Psoas muscle (tissue), 7 donors: ENCODE measurements at regions not wholly inside any gene's neighbourhood (a gene's known extent, or its start where the extent isn't known, plus 50 kb on each side); places are given as distances from the start of the nearest gene placed in this dataset.

Source experiments
- ATAC-seq, 4 donors: fragments of 200-7000 bp; cut with Tn5 transposase; one replicate each; pipeline ENCODE4 v1.9.1; 2020; ENCODE audit warnings: moderate library complexity in 3 of 4, mild to moderate bottlenecking in 2 of 4
- DNase-seq, 2 donors: peaks; one replicate each; pipeline ENCODE4 v3.0.0-alpha.2; 2020
- H3K27ac ChIP-seq: fragments of 200-600 bp; one replicate; pipeline ENCODE4 v1.8.0; 2022
- H3K27me3 ChIP-seq, 3 donors: fragments of 200-600 bp in 1 of 3; one replicate each; pipeline versions ENCODE4 v1.6.1 to v1.8.0; 2013 to 2022; ENCODE audit warnings: low read length in 2 of 3, mild to moderate bottlenecking in 2 of 3, moderate library complexity in 1 of 3; ENCODE audit not compliant: insufficient read depth in 3 of 3
- H3K36me3 ChIP-seq, 2 donors: fragments of 200-600 bp in 1 of 2; one replicate each; pipeline versions ENCODE4 v1.6.1 to v1.8.0; 2013 to 2022; ENCODE audit warnings: low read depth in 1 of 2, mild to moderate bottlenecking in 1 of 2, moderate library complexity in 1 of 2; ENCODE audit not compliant: insufficient read depth in 1 of 2
- H3K4me1 ChIP-seq: fragments of 200-600 bp; one replicate; pipeline ENCODE4 v1.8.0; 2022
- H3K4me3 ChIP-seq: fragments of 200-600 bp; one replicate; pipeline ENCODE4 v1.8.0; 2022; ENCODE audit warnings: mild to moderate bottlenecking
- H3K9me3 ChIP-seq: fragments of 200-600 bp; one replicate; pipeline ENCODE4 v1.8.0; 2022
- WGBS, 3 donors: extraction: QIAGEN DNeasy Blood & Tissue Kit; methylation state at CpG; one replicate each; pipeline versions ENCODE4 v1.1.6 to v1.1.7; 2013; 5-methylcytosine and 5-hydroxymethylcytosine counted together
- intact Hi-C, 2 donors: fragments of 100-400 bp; cut with DNase I; formaldehyde crosslinking; loops; one replicate each; pipeline versions ENCODE4 v1.11.0 to v1.14.2; 2022
- TF ChIP-seq, protein P1 (sequence below): fragments of 200-600 bp; IDR thresholded peaks from one replicate; pipeline ENCODE4 v1.8.0; 2022; ENCODE audit warnings: antibody characterized with exemption
- donor health status: healthy with polysubstance abuse.
- donor health status: DM: no; HTN: no; CAD: no; lungs with moderate emphysema.
- donor health status: Bipolar disorder and iron deficiency.
- donor health status: healthy.
- donor health status: DM: yes; HTN: yes; CAD: no.
- donor health status: DM: no; HTN: no; CAD: no.
- donor health status: DM: yes; HTN: yes; CAD: no.

DNA sequence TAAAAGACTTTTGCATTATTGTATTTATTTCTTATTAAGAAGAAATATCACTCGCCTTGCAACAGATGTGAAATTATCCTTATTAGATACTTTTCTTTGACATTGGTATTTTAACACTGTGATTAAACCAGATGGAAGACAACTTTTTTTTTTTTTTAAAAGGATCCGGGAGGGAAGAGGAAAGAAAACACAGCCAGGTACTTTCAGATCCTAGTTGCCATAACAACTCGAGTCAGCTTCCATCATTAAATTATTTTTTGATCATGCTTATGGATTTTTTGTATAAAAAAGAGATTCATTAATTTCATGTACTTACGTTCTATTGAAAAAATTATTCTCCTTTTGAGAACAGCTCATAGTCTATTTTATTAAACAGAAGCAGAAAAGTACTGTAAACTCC, 515.7 kb downstream of the TBC1D4 start:
- DNase-seq (no peak), ATAC-seq (no peak)
- intact Hi-C loops = no loop called here
- Histone ChIP-seq H3K9me3 (no peaks in the 10 kb centered on the region), H3K4me3 (no peak overlapping the region), H3K27me3 (peaks cover 0 to 4% (median 0%) of the 10 kb centered on the region in 3 donors), H3K4me1 (no peaks in the 10 kb centered on the region), H3K36me3 (no peaks in the 10 kb centered on the region), H3K27ac (no peak overlapping the region)
- WGBS, 3 donors = 42 to 50% (median 48%) methylated on average over 4 of the region's 4 CpGs
- TF ChIP-seq, protein P1, sequence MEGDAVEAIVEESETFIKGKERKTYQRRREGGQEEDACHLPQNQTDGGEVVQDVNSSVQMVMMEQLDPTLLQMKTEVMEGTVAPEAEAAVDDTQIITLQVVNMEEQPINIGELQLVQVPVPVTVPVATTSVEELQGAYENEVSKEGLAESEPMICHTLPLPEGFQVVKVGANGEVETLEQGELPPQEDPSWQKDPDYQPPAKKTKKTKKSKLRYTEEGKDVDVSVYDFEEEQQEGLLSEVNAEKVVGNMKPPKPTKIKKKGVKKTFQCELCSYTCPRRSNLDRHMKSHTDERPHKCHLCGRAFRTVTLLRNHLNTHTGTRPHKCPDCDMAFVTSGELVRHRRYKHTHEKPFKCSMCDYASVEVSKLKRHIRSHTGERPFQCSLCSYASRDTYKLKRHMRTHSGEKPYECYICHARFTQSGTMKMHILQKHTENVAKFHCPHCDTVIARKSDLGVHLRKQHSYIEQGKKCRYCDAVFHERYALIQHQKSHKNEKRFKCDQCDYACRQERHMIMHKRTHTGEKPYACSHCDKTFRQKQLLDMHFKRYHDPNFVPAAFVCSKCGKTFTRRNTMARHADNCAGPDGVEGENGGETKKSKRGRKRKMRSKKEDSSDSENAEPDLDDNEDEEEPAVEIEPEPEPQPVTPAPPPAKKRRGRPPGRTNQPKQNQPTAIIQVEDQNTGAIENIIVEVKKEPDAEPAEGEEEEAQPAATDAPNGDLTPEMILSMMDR = no peak

DNA sequence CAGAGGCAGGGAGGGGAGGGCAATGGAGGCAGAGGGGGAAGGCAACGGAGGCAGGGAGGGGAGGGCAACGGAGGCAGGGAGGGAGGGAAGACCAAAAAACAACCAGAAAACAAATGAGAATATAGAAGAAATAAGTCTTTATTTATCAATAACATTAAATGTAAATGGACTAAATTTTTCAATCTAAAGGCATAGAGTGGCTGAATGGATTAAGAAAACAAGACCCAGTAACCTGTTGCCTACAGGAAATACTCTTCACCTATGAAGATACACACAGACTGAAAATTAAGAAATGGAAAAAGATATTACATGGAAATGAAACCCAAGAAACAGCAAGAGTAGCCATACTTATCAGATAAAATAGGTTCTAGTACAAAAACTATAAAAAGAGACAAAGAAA, 536.3 kb downstream of the TBC1D4 start:
- H3K27ac ChIP-seq = no peak overlapping the region
- H3K9me3 ChIP-seq = peaks cover 11% of the 10 kb centered on the region
- H3K36me3 ChIP-seq = no peaks in the 10 kb centered on the region
- intact Hi-C loops = no loop called here
- DNase-seq = no peak
- no peaks in the 10 kb centered on the region for H3K4me1 ChIP-seq
- no peaks in the 10 kb centered on the region for H3K27me3 ChIP-seq
- WGBS, 3 donors = 75 to 100% (median 78%) methylated on average over 2 of the region's 2 CpGs
- TF ChIP-seq, protein P1 = no peak
- ATAC-seq = no peak
- H3K4me3 ChIP-seq = no peak overlapping the region

DNA sequence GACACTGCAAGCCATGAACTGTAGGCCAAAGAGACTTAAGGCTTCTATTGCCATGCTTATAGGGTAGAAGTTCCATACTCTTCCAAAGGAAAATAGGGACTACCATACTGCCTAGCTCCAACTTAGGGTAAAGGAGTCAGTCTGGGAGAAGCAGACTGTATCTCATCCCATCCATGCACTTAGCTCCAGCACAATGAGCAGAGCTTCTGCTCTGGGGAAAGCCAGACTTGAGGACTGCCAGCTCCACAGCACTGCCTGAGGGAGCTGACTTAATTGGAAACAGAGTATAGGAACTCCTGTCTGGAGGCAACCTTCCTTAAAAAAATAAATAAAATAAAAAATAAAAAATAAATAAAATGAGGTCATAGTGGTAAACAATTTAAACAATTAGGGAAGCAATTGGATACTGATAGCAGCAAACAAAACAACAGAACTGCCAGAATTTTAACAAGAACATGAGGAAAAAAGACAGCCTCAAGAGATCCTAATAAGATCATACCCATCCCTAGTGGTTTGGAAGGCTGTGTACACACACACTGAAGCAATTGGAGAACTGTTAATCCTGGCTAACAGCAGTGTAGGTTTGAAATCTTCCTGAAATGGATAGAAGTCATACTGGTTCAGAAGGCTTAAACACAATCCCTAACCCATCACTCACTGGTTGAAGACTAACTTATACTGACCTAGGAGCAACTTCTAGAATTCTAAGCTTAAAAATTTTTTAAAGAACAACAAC, 550.1 kb downstream of the TBC1D4 start:
- DNase-seq (no peak), ATAC-seq (no peak)
- TF ChIP-seq, protein P1 = no peak
- Histone ChIP-seq H3K4me1 (no peaks in the 10 kb centered on the region), H3K4me3 (no peak overlapping the region), H3K27me3 (no peaks in the 10 kb centered on the region), H3K9me3 (peaks cover 8% of the 10 kb centered on the region), H3K36me3 (no peaks in the 10 kb centered on the region), H3K27ac (no peak overlapping the region)
- intact Hi-C loops = no loop called here

DNA sequence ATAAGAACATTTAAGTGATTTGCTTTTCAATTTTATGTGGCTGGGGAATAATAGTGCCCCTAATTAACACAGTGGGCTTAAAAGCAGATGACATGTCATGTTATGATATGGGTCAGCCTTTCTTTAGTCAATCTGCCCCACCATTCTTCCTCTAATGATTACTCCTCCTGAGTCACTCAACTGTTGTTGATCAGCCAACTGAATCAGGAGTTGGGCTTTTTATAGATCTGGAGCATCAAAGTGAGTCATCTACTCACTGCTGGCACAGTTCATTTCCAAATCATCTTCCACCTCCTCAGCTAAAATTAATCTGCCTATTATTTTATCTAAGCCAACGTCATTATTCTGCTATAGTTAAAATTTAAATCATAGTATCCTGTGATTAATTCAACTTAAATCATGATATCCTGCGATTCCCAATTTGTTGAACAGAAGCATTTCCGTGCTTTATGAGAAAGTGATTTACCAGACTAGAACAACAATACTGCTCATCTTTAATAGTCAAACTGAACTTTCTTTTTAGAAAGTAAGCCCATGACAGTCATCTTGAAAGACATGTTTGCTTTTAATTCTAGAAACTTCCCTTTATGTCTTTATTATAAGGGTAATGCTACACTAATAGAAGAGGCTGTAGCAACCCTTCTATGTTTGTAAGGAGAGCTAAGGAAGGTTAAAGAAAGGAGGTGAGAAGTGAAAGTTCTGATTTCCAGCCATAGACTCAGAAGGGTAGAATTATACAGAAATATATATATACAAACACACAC, 551.4 kb downstream of the TBC1D4 start:
- Histone ChIP-seq H3K9me3 (peaks cover 8% of the 10 kb centered on the region), H3K4me3 (no peak overlapping the region), H3K36me3 (no peaks in the 10 kb centered on the region), H3K27ac (no peak overlapping the region), H3K4me1 (no peaks in the 10 kb centered on the region), H3K27me3 (no peaks in the 10 kb centered on the region)
- WGBS, 3 donors = 65 to 74% (median 70%) methylated on average over 3 of the region's 3 CpGs
- no peak for DNase-seq
- intact Hi-C loops = no loop called here
- ATAC-seq = no peak
- TF ChIP-seq, protein P1 = no peak
